ENCODE measurements at regions not wholly inside any gene's neighbourhood (a gene's known extent, or its start where the extent isn't known, plus 50 kb on each side); places are given as distances from the start of the nearest gene placed in this dataset.

DNA sequence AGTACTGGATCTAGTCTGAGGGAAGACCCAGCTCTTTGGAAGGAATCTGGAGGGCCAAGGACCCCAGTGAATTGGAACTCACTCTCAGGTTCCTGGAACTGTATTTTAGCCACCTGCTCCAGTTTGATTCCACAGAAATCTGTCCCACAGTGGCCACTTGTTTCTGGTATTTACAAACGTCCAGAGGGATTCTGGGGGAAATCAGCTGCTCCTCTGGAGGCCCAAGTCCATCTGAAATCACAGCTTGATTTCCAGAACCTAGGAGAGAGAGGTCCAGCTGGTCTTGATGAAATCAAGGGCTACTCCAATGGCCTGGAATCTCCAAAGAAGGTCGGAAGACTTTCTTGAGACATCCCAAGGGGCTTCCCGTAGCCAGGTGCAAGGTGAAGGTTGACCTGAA, 132.3 kb upstream of the UMPS start:
- TF ChIP-seq, protein P1, sequence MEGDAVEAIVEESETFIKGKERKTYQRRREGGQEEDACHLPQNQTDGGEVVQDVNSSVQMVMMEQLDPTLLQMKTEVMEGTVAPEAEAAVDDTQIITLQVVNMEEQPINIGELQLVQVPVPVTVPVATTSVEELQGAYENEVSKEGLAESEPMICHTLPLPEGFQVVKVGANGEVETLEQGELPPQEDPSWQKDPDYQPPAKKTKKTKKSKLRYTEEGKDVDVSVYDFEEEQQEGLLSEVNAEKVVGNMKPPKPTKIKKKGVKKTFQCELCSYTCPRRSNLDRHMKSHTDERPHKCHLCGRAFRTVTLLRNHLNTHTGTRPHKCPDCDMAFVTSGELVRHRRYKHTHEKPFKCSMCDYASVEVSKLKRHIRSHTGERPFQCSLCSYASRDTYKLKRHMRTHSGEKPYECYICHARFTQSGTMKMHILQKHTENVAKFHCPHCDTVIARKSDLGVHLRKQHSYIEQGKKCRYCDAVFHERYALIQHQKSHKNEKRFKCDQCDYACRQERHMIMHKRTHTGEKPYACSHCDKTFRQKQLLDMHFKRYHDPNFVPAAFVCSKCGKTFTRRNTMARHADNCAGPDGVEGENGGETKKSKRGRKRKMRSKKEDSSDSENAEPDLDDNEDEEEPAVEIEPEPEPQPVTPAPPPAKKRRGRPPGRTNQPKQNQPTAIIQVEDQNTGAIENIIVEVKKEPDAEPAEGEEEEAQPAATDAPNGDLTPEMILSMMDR (conservative IDR thresholded peaks at IDR 0.05; ENCODE audit: low read depth, low read length) = no peak
- no peak for DNase-seq (ENCODE audit: low read depth)
- H3K4me3 ChIP-seq (ENCODE audit: low read depth, low read length) = no peak overlapping the region

DNA sequence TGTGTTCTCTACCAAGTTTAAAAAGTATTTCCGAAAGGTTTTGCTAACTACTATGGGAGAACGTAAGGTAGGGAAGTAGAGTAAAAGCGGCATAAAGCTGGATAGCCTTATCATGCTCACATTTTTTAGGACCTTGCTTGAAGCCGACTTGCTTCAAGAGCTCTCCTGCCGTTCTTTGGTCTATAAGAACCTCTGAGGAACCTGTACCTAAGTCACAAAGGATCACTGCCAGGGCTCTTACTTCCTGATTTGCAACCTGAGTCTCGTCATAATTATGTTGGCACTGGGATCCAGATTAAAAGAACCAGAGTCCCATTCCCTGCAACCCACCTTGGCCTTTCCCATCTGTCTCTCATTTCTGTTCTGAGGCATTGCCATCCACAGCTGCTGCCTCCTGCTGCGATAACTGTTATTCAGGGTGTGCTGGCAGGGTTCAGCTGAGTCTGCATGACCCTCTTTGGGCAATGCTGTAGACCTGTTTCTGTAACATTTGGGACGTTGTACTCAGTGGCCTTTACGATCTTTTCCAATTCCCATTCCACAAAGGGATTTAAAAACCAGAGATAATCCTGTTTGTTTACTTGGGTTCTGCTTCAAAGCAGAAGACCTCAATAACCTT, 131.0 kb upstream of the UMPS start:
- H3K4me3 ChIP-seq (ENCODE audit: low read depth, low read length) = no peak overlapping the region
- TF ChIP-seq, protein P1 (conservative IDR thresholded peaks at IDR 0.05; ENCODE audit: low read depth, low read length) = no peak
- DNase-seq (ENCODE audit: low read depth) = no peak

DNA sequence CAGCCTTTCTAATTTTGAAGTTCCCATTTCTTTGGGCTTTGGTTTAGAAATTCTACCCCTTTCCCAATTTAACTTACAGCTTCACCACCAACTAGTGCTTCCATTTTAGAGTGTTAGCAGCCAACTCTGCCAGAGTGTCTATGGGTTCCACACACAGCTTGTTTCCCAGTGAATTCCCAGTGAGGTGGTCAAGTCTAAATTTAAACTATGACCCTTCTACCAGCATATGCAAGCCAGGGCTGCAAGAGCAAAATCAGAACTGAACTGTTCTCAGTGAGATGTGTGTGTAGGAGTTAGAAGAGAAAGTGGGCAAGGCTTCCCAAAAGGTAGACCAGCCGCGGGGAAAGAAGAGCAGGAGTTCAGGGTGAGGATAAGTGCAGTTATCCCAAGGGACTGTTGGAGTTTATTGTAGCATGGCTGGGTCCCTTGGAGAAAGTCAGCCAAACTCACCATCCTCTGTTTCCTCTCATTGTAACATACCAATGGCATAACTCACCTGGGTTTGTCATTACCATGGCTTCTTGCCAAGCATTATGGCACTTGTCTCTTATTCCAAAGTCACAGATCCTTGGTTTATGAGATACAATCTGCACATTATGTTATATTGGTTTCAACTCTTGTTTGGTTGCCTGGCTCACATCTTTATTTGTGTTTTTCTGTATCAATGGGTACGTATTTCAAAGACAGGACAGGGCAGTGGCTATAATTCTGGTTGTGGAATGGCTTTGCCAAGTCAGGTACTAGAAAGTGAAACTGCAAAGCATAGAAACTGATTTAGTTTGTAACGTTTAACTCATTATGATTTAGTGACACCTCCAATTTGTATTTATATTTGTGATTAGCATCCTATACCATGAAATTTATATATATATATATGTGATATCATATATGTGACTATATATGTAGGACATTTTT, 130.2 kb upstream of the UMPS start:
- TF ChIP-seq, protein P1 (conservative IDR thresholded peaks at IDR 0.05; ENCODE audit: low read depth, low read length) = no peak
- no peak for DNase-seq (ENCODE audit: low read depth)
- no peak overlapping the region for H3K4me3 ChIP-seq (ENCODE audit: low read depth, low read length)

DNA sequence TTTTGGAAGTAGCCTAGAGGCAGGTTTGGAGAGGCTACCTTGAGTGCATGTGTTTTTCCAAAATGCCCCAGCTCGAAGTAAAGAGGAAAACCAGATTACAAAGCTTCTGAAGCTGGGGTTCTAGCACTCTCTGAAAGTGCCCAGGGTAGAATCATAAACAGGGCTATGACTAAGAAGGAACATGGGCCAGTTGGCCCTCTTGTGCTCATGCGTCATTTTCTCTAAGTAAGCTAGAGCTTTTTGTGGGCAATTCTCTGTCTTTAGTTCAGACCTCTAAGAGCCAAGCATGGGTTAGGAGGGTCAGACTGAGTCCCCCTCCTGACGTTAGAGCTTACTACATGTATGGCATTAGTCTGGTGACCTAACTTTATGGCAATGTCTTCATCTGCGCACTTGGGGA, 129.5 kb upstream of the UMPS start:
- no peak overlapping the region for H3K4me3 ChIP-seq (ENCODE audit: low read depth, low read length)
- TF ChIP-seq, protein P1 (conservative IDR thresholded peaks at IDR 0.05; ENCODE audit: low read depth, low read length) = no peak
- no peak for DNase-seq (ENCODE audit: low read depth)

DNA sequence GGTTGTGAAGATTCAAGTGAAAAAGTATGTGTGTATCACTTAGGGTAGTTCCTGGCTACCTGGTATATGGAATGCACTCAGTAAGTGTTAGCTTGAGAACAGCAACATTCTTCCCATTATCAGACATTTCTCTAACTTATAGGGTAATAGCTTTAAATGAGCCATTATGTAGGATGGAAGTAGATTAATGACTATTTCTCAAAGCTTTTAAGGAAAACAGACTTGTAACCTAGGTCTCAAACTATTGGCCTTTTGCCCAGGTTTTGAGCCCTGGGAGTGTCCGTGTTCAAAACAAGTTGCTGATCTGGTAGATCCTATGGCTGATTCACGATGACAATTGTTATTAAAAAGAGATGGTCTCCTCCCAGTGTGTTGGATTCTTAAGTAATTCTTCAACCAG, 129.1 kb upstream of the UMPS start:
- no peak overlapping the region for H3K4me3 ChIP-seq (ENCODE audit: low read depth, low read length)
- DNase-seq (ENCODE audit: low read depth) = no peak
- TF ChIP-seq, protein P1 (conservative IDR thresholded peaks at IDR 0.05; ENCODE audit: low read depth, low read length) = no peak

DNA sequence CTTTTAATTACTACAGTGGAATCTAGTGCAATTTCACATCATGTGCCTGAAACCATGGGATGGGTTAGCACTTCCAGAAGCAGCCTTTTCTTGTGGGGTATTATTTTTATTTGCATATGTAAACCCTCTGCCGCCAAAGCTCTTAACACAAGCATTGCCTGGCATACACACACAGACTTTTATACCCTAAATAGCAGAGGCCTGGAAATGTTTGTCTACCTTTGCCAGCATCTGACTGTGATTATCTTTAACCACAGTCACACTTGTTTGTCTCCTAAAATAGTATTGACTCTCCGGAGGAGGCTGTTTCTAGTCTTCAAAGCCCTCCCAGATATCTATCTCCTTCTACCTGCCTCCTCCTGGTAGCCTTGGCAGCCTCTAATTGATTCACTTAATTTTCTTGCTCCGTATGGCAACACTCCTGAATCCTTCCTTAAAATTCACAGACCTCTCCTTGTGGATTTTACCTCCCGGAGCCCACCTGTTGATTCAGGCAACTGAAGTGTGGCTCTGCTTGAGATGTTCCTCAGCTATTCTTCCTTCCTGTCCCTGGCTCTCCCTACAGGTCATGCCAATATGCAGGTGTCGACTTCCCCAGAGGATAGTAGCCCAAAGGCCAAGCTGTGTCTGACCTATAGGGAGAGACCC, 127.1 kb upstream of the UMPS start:
- no peak overlapping the region for H3K4me3 ChIP-seq (ENCODE audit: low read depth, low read length)
- no peak for DNase-seq (ENCODE audit: low read depth)
- TF ChIP-seq, protein P1 (conservative IDR thresholded peaks at IDR 0.05; ENCODE audit: low read depth, low read length) = no peak

Data from epithelial cell of proximal tubule (primary cell).